PFSK-1 (cell line): ENCODE measurements at regions not wholly inside any gene's neighbourhood (a gene's known extent, or its start where the extent isn't known, plus 50 kb on each side); places are given as distances from the start of the nearest gene placed in this dataset.

Source experiments
- POLR2AphosphoS5 ChIP-seq: IDR thresholded peaks from 2 replicates; pipeline ENCODE4 v1.6.1; 2012; ENCODE audit warnings: low read depth, mild to moderate bottlenecking, control low read depth, low read length, moderate library complexity
- TAF1 ChIP-seq: IDR thresholded peaks from 2 replicates; pipeline ENCODE4 v1.6.1; 2012; ENCODE audit warnings: low read length, control low read depth, borderline replicate concordance; ENCODE audit not compliant: insufficient read depth
- TF ChIP-seq, protein P1 (sequence below), 2 experiments: IDR thresholded peaks; 2 replicates each; pipeline versions ENCODE4 v1.6.1 to v1.8.0; 2011 to 2012; ENCODE audit warnings: low read depth in 2 of 2, low read length in 2 of 2, control low read depth in 1 of 2, inconsistent platforms in 1 of 2, mild to moderate bottlenecking in 1 of 2, moderate library complexity in 1 of 2; ENCODE audit not compliant: insufficient read depth in 1 of 2

DNA sequence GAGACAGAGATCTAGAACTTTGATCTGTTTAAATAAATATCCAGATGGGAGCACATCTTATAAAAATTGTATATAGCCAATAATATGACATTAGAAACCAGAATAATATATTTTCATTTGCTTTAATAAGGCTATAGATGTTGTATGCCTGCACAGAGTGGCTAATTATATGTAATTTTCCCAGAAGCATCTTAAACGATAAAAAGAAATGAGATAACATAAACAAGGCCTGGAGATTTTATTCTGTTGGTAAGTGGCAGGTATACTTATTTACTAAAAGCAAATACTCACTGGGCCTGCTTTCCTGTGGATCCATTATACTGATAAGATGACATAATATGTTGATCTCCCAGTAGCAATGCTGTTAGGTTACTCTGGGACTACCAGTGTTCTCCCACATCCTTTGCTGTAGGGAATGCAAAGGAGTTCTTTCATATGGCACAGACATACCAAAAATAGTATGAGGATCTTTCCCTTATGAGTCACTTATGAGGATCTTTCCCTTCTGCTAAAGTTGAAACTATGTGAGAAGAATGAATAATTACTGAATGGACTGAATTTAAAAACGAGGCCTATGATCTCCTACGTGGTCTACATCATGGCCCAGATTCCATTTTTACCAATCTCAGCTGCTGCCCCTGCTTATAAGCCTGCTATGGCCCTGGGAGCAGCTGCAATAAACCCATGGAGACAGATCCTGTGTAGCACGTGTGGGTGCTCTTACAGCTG lies 112.1 kb downstream of the NUDT12 start:
- TF ChIP-seq, protein P1, sequence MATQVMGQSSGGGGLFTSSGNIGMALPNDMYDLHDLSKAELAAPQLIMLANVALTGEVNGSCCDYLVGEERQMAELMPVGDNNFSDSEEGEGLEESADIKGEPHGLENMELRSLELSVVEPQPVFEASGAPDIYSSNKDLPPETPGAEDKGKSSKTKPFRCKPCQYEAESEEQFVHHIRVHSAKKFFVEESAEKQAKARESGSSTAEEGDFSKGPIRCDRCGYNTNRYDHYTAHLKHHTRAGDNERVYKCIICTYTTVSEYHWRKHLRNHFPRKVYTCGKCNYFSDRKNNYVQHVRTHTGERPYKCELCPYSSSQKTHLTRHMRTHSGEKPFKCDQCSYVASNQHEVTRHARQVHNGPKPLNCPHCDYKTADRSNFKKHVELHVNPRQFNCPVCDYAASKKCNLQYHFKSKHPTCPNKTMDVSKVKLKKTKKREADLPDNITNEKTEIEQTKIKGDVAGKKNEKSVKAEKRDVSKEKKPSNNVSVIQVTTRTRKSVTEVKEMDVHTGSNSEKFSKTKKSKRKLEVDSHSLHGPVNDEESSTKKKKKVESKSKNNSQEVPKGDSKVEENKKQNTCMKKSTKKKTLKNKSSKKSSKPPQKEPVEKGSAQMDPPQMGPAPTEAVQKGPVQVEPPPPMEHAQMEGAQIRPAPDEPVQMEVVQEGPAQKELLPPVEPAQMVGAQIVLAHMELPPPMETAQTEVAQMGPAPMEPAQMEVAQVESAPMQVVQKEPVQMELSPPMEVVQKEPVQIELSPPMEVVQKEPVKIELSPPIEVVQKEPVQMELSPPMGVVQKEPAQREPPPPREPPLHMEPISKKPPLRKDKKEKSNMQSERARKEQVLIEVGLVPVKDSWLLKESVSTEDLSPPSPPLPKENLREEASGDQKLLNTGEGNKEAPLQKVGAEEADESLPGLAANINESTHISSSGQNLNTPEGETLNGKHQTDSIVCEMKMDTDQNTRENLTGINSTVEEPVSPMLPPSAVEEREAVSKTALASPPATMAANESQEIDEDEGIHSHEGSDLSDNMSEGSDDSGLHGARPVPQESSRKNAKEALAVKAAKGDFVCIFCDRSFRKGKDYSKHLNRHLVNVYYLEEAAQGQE (IDR thresholded peaks at IDR 0.05; ENCODE audit: insufficient read depth in 1 of 2, low read depth in 2 of 2, low read length in 2 of 2), result no peak
- no peak for TF ChIP-seq POLR2AphosphoS5
- no peak for TF ChIP-seq TAF1
